ENCODE measurements at regions not wholly inside any gene's neighbourhood (a gene's known extent, or its start where the extent isn't known, plus 50 kb on each side); places are given as distances from the start of the nearest gene placed in this dataset.
"Not testable (repeated sequence)": the region's sequence is repeated elsewhere in the genome, so short reads cannot be mapped to it uniquely, and the experiment has no call there.

GRCh38 chr4:4047202-4047601 lies 179.5 kb downstream of the OTOP1 start:
- DNase-seq, result not testable (repeated sequence)

DNA sequence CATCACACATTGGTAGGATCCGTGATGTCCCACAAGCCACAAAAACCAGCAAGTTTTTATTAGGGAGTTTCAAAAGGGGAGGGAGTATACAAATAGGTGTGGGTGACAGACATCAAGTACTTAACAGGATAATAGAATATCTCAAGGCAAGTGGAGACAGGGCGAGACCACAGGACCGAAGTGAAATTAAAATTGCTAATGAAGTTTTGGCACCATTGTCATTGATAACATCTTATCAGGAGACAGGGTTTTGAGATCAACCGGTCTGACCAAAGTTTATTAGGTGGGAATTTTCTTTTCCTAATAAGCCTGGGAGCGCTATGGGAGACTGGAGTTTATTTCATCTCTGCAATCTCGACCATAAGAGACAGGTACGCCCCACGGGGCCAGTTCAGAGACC lies 178.5 kb downstream of the OTOP1 start:
- not testable (repeated sequence) for DNase-seq

DNA sequence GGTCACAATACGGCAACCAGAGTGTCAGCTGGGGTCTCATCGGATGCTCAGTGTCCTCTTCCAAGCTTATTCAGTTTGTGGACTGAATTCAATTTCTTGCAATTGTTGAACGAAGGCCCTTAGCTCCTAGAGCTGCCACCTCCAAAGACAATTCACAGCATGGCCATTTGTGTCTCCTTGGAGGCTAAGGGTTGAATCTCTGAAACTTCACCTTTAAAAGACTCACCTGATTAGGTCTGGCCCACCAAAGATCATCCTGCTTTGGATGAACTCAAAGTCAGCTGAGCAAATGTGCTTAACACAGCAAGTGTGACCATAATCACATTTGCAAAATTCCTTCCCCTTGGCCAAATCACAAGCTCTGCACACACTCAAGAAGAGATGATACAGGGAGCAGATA lies 175.9 kb downstream of the OTOP1 start:
- not testable (repeated sequence) for DNase-seq

- DNase-seq, result not testable (repeated sequence)
Measured at GRCh38 chr4:4052933-4053332, 173.8 kb downstream of the OTOP1 start.

DNA sequence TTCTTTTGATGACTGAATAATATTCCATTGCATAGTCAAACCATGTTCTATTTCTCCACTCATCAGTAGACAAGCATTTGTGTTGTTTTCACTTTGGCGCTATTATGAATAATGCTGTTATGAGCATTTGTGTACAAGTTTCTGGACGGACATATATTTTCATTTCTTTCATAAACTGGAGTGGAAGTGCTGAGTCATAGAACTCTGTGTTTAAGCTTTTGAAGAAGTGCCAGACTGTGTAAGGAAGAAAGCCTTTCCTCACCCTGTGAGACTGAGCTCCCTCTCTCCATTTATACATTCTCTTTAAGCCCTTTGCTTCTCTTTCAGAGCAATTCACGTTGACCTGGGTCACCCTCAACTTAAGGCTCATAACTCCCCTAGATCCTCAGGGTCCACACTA lies 169.5 kb downstream of the OTOP1 start:
- not testable (repeated sequence) for DNase-seq

- DNase-seq, result not testable (repeated sequence)
Measured at GRCh38 chr4:4084171-4084570, 142.6 kb downstream of the OTOP1 start.

- not testable (repeated sequence) for DNase-seq
Measured at GRCh38 chr4:4089716-4090419, 136.9 kb downstream of the OTOP1 start.

DNA sequence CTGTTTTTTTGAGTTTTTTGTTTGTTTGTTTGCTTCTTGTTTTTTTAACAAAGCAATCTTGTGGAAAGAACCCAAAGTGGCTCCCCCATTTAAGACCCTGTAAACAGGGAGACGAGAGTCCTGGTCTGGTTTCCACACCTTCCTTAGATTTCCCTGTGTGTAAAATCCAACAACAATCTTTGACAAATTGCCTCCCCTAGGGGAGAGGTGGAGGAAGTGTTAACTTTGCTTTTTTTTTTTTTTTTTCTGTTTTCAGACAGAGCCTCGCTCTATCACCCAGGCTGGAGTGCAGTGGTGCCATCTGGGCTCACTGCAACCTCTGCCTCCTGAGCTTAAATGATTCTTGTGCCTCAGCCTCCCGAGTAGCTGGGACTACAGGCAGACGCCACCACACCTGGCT lies 136.0 kb downstream of the OTOP1 start:
- DNase-seq, result not testable (repeated sequence)

GRCh38 chr4:4092159-4092558 lies 134.6 kb downstream of the OTOP1 start:
- DNase-seq, result not testable (repeated sequence)

DNA sequence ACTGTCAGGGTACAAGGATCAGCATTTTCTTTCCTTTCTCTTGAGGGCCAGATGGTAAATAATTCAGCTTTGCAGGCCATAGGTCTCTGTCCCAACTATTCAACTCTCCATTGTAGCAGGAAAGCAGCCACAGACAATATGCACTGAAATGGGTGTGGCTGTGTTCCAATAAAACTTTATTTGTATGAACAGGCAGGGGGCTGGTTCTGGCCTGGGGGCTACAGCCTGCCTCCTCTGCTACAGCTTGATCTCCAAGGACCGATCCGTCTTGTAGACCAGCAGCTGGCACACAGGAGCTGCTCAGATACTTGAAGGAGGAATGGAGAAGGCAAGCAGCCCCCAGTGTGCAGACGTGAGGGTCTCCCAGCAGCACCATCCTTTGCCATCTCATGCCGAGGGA lies 127.1 kb downstream of the OTOP1 start:
- not testable (repeated sequence) for DNase-seq

DNA sequence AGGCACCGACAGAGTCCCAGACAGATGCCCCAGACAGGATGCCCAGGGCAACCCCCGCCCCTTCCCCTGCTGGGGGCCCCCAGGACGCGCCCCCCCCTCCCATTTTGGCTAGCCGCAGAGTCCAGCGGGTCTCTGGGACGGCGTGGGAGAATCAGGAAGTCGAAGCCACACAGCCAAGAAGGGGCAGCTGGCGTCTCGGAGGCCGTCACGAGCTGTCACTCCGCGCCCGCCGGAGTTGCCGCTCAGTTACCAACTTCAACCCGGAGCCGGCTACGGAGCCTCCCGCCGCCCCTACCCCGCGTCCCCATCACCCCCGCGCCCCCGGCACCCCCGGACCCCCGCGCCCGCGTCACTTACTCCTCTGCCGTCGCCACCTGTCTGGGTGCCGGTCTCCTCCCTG lies 119.8 kb downstream of the OTOP1 start:
- DNase-seq, result not testable (repeated sequence)

DNA sequence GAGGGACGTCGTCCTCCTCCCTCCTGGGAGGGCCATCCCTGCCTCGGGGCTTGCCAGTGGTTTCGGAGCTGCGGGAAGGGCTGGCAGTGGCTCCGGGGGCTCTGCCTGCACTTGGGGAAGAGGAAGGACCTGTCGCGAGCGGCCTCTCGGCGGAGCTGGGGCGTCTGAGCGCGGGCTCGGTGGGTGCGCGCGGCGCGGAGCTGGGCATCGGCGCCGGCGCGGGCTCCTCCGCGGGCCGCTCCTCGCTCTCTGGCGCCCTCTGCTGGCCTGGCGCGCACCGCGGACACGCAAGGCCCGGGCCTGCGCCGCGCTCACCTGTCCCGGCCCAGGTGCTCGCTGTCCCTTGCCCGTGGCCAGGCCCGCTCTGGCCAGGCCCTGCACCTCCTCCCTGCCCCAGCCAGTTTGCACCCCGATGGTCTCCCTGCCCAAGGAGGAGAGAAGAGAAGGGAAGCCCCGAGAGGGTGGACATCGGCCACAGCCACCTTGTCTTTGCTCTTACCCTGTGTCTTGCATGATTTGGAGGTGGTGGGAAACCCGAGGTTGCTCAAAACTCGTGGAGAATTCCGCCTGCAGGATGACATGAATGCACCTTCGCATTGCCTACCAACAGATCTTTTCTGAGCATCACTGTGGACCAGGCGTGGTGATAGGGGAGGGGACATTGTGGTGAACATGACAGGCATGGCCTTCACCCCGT lies 119.2 kb downstream of the OTOP1 start:
- peak; percentile 66 to 71 (median 69) for DNase-seq

DNA sequence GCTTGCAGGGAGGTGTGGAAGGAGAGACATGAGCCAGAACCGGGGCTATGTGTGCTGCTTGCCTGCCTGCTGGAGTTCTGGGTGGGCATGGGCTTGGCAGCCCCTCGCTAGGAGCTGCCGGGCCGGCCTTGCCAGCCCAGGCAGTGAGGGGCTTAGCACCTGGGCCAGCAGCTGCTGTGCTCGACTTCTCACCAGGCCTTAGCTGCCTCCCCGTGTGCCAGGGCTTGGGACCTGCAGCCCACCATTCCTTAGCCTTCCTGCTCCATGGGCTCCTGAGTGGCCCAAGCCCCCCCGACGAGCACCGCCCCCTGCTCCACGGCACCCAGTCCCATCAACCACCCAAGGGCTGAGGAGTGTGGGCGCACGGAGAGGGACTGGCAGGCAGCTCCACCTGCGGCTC lies 111.3 kb downstream of the OTOP1 start:
- DNase-seq, result not testable (repeated sequence)

- not testable (repeated sequence) for DNase-seq
Measured at GRCh38 chr4:4116901-4117300, 109.8 kb downstream of the OTOP1 start.

DNA sequence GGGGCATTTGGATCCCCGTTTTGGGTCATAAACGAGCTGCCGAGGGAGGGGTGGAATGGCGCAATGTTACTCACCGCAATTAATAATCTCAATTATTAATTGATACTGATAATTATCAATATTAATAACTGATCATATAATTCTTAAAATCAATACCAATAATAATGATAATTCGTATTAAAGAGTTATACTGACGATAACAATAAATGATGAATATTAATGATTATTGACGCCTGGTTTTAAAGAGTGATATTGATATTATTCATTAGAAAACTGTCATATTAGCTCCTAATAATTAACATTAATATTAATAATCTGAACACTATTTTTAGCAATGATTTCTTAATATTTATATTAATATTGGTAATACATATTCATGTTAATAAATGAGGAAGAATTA lies 92.4 kb downstream of the OTOP1 start:
- not testable (repeated sequence) for DNase-seq

DNA sequence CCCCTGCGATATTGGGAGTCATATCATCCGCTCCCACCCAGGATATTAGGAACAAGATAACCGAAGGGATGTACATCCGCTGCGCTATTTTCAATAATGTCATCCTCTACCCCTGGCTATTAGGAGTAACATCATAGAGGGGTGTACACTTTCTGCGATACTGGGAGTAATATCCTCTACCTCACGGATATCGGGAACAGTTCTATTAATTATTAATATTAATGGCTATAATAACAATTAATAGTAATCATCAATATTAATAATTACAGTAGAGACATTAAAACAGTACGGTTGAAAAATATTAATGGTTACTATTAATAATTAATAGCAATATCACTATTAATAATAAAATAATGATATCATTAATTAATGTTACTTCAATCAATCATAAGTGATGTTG lies 90.1 kb downstream of the OTOP1 start:
- DNase-seq, result not testable (repeated sequence)
